Ovary (tissue), 7 donors: ENCODE measurements at regions not wholly inside any gene's neighbourhood (a gene's known extent, or its start where the extent isn't known, plus 50 kb on each side); places are given as distances from the start of the nearest gene placed in this dataset.

ENCODE experiments used
- DNase-seq, 5 donors: peaks; one replicate each; pipeline ENCODE4 v3.0.0-alpha.2; 2019 to 2020
- H3K27ac ChIP-seq, 2 donors: fragments of 200-600 bp; one replicate each; pipeline versions ENCODE4 v1.5.1 to v1.8.0; 2019 to 2022
- H3K27me3 ChIP-seq: fragments of 200-600 bp; one replicate; pipeline ENCODE4 v1.8.0; 2022
- H3K36me3 ChIP-seq: fragments of 200-600 bp; sonication (generic); one replicate; pipeline ENCODE4 v1.5.1; 2019
- H3K4me1 ChIP-seq: one replicate; pipeline ENCODE4 v1.8.1; 2013; ENCODE audit warnings: mild to moderate bottlenecking, moderate library complexity; ENCODE audit not compliant: insufficient read depth
- H3K4me3 ChIP-seq: fragments of 200-600 bp; sonication (generic); one replicate; pipeline ENCODE4 v1.5.1; 2017
- H3K9me3 ChIP-seq, 2 donors: fragments of 200-600 bp in 1 of 2; sonication (generic) in 1 of 2; one replicate each; pipeline versions ENCODE4 v1.5.1 to v1.8.1; 2013 to 2019; ENCODE audit warnings: mild to moderate bottlenecking in 1 of 2, moderate library complexity in 1 of 2
- CTCF ChIP-seq, 3 donors: fragments of 450-650 bp in 2 of 3; fragments of 200-600 bp in 1 of 3; IDR thresholded peaks; one replicate each; pipeline versions ENCODE4 v1.5.1 to v1.8.0; 2016 to 2022; ENCODE audit warnings: antibody characterized with exemption in 3 of 3, mild to moderate bottlenecking in 1 of 3
- EP300 ChIP-seq: sonication (generic); formaldehyde crosslinking; IDR thresholded peaks from one replicate; pipeline ENCODE4 v1.6.1; 2017; ENCODE audit warnings: antibody characterized with exemption
- POLR2A ChIP-seq: fragments of 450-650 bp; IDR thresholded peaks from one replicate; pipeline ENCODE4 v1.6.1; 2017; ENCODE audit warnings: antibody characterized with exemption, mild to moderate bottlenecking, moderate library complexity
- WGBS, 3 donors: extraction: QIAGEN DNeasy Blood & Tissue Kit in 1 of 3; methylation state at CpG; one replicate each; pipeline versions ENCODE4 v1.1.5 to v1.1.7; 2013 to 2017; 5-methylcytosine and 5-hydroxymethylcytosine counted together
- intact Hi-C, 4 donors: fragments of 100-400 bp; cut with DNase I; formaldehyde crosslinking; loops; one replicate each; pipeline versions ENCODE4 v1.11.0 to v1.15.1; 2022 to 2023
- donor health status: DM: no; HTN: no; CAD: no; lungs with moderate emphysema.
- donor health status: DM: no; HTN: no; CAD: no.
- donor health status: Bipolar disorder and iron deficiency.
- donor health status: DM: no; HTN: no; CAD: no.
- donor health status: DM: yes; HTN: yes; CAD: no.

DNA sequence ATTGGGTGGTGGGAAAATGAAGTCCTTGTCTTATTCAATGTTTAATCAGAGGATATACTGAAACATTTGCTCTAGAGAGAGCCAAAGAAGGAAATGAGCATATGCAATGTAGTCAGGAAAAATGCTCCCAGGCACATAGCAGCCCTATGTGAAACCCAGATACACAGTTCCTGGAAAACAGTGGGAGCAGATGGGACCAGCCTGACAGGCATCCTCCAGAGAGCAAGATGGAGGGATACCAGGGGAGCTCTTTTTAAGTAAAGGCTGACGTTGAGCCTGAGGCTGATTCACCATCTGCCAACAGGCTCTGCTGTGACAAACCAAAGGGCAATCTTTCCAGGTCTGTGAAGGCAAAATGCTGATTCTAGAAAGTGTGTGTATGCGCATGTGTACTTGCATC, 559.4 kb upstream of the KIRREL3 start:
- no peaks in the 10 kb centered on the region for H3K27me3 ChIP-seq
- no peak for TF ChIP-seq EP300
- no peak for TF ChIP-seq POLR2A
- TF ChIP-seq CTCF (IDR thresholded peaks at IDR 0.05) = no peak
- no peaks in the 10 kb centered on the region for H3K4me1 ChIP-seq
- no peaks in the 10 kb centered on the region for H3K9me3 ChIP-seq
- no peak for DNase-seq
- no peak overlapping the region for H3K4me3 ChIP-seq
- intact Hi-C loops = no loop called here
- 38 to 69% (median 40%) methylated on average over 2 of the region's 2 CpGs for WGBS, 3 donors
- no peak overlapping the region for H3K27ac ChIP-seq
- no peaks in the 10 kb centered on the region for H3K36me3 ChIP-seq

GRCh38 chr11:127552446-127552845, 551.9 kb upstream of the KIRREL3 start:
- H3K27ac ChIP-seq = no peak overlapping the region
- intact Hi-C loops = no loop called here
- H3K4me3 ChIP-seq = no peak overlapping the region
- DNase-seq = no peak
- H3K36me3 ChIP-seq = no peaks in the 10 kb centered on the region
- no peaks in the 10 kb centered on the region for H3K4me1 ChIP-seq
- TF ChIP-seq CTCF (IDR thresholded peaks at IDR 0.05) (no peak), EP300 (no peak), POLR2A (no peak)
- WGBS, 3 donors = 79 to 86% (median 85%) methylated on average over 6 of the region's 6 CpGs
- H3K27me3 ChIP-seq = no peaks in the 10 kb centered on the region
- no peaks in the 10 kb centered on the region for H3K9me3 ChIP-seq

- TF ChIP-seq CTCF (IDR thresholded peaks at IDR 0.05) = no peak
- TF ChIP-seq EP300 = no peak
- TF ChIP-seq POLR2A = no peak
- no peak overlapping the region for H3K4me3 ChIP-seq
- no peak overlapping the region for H3K27ac ChIP-seq
- H3K27me3 ChIP-seq = no peaks in the 10 kb centered on the region
- WGBS, 3 donors = 30 to 47% (median 41%) methylated on average over 3 of the region's 3 CpGs
- no peaks in the 10 kb centered on the region for H3K9me3 ChIP-seq
- H3K36me3 ChIP-seq = no peaks in the 10 kb centered on the region
- intact Hi-C loops = no loop called here
- no peak for DNase-seq
- H3K4me1 ChIP-seq = no peaks in the 10 kb centered on the region
Measured at GRCh38 chr11:127531167-127531566, 530.6 kb upstream of the KIRREL3 start.

GRCh38 chr11:127528297-127528696, 527.7 kb upstream of the KIRREL3 start:
- H3K4me3 ChIP-seq = no peak overlapping the region
- intact Hi-C loops = no loop called here
- no peaks in the 10 kb centered on the region for H3K9me3 ChIP-seq
- H3K36me3 ChIP-seq = no peaks in the 10 kb centered on the region
- DNase-seq = no peak
- no peak overlapping the region for H3K27ac ChIP-seq
- H3K4me1 ChIP-seq = no peaks in the 10 kb centered on the region
- 61 to 82% (median 63%) methylated on average over 3 of the region's 3 CpGs for WGBS, 3 donors
- no peak for TF ChIP-seq POLR2A
- no peak for TF ChIP-seq EP300
- TF ChIP-seq CTCF (IDR thresholded peaks at IDR 0.05) = no peak
- no peaks in the 10 kb centered on the region for H3K27me3 ChIP-seq

DNA sequence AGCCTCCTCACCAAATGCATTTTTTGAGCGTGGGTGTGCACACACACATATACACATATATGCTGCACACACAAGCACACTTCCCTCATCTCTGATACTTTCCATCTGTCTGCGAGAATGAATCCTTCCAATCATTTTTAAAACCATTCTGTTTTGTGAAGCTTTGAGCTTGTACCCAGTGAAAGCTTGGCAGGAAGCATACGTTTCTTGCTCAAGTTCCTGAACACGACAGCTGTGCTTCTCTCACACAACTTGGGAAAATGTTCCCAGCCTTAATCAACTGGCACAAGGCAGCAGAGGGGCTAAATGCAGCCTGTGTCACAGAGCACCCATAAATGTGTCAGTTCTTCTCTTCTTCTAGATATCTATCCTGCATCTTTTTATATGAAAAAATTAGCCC, 524.0 kb upstream of the KIRREL3 start:
- Histone ChIP-seq H3K27ac (no peak overlapping the region), H3K4me3 (no peak overlapping the region), H3K4me1 (no peaks in the 10 kb centered on the region), H3K36me3 (no peaks in the 10 kb centered on the region), H3K27me3 (no peaks in the 10 kb centered on the region), H3K9me3 (no peaks in the 10 kb centered on the region)
- TF ChIP-seq POLR2A (no peak), CTCF (IDR thresholded peaks at IDR 0.05) (no peak), EP300 (no peak)
- intact Hi-C loops = no loop called here
- no peak for DNase-seq
- WGBS, 3 donors = 24 to 34% (median 25%) methylated on average over 4 of the region's 4 CpGs
